Common myeloid progenitor, CD34-positive (primary cell): ENCODE measurements at regions not wholly inside any gene's neighbourhood (a gene's known extent, or its start where the extent isn't known, plus 50 kb on each side); places are given as distances from the start of the nearest gene placed in this dataset.

Experiments used
- CTCF ChIA-PET: fragments of 350-600 bp; sonication (Branson Sonifier 250); formaldehyde crosslinking; loops from one replicate; lab custom pipeline; 2021; ENCODE audit warnings: antibody characterized with exemption; lab: Charles Lee
- POLR2A ChIA-PET: fragments of 350-600 bp; sonication (Branson Sonifier 250); formaldehyde crosslinking; loops from one replicate; lab custom pipeline; 2021; ENCODE audit warnings: antibody characterized with exemption; lab: Charles Lee
- DNase-seq, 3 donors: peaks; one replicate each; pipeline versions ENCODE4 v3.0.0 to v3.0.0-alpha.2; 2013
- H3K27ac ChIP-seq, 2 experiments: 1 replicate in 1 of 2; 2 replicates in 1 of 2; pipeline ENCODE4 v1.7.0; 2013; ENCODE audit warnings: inconsistent platforms in 2 of 2, low read length in 2 of 2, mild to moderate bottlenecking in 2 of 2, low read depth in 1 of 2, moderate library complexity in 1 of 2; ENCODE audit not compliant: severe bottlenecking in 2 of 2, insufficient read depth in 1 of 2, poor library complexity in 1 of 2
- H3K27me3 ChIP-seq, 5 experiments: replicated peaks in 2 of 5; 1 replicate in 3 of 5; 2 replicates in 2 of 5; pipeline versions ENCODE4 v1.6.1 to v1.7.0; 2013; ENCODE audit warnings: low read length in 4 of 5, mild to moderate bottlenecking in 2 of 5, moderate library complexity in 2 of 5, inconsistent platforms in 1 of 5; ENCODE audit not compliant: insufficient read depth in 5 of 5, control insufficient read depth in 4 of 5
- H3K36me3 ChIP-seq, 4 experiments: 1 replicate in 2 of 4; 2 replicates in 2 of 4; pipeline versions ENCODE4 v1.6.1 to v1.7.0; 2013; ENCODE audit warnings: low read length in 3 of 4, control low read depth in 1 of 4, mild to moderate bottlenecking in 1 of 4; ENCODE audit not compliant: control insufficient read depth in 4 of 4, insufficient read depth in 4 of 4
- H3K4me1 ChIP-seq, 4 experiments: 1 replicate in 3 of 4; 2 replicates in 1 of 4; pipeline versions ENCODE4 v1.6.1 to v1.7.1; 2013; ENCODE audit warnings: low read length in 3 of 4, mild to moderate bottlenecking in 3 of 4, control low read depth in 1 of 4, inconsistent platforms in 1 of 4, moderate library complexity in 1 of 4; ENCODE audit not compliant: control insufficient read depth in 4 of 4, insufficient read depth in 4 of 4; ENCODE audit errors: control extremely low read depth in 1 of 4
- H3K4me3 ChIP-seq, 7 experiments: 1 replicate in 4 of 7; 2 replicates in 3 of 7; pipeline versions ENCODE4 v1.5.1 to v1.7.0; 2013; ENCODE audit warnings: mild to moderate bottlenecking in 7 of 7, low read length in 6 of 7, moderate library complexity in 6 of 7, inconsistent platforms in 2 of 7, low read depth in 2 of 7, control low read depth in 1 of 7; ENCODE audit not compliant: insufficient read depth in 4 of 7, control insufficient read depth in 1 of 7; ENCODE audit errors: extremely low read depth in 1 of 7
- H3K9me3 ChIP-seq, 5 experiments: 1 replicate in 4 of 5; 2 replicates in 1 of 5; pipeline versions ENCODE4 v1.6.1 to v1.7.1; 2013; ENCODE audit warnings: low read length in 4 of 5, mild to moderate bottlenecking in 2 of 5, inconsistent platforms in 1 of 5, low read depth in 1 of 5, moderate library complexity in 1 of 5; ENCODE audit not compliant: control insufficient read depth in 4 of 5, insufficient read depth in 2 of 5; ENCODE audit errors: control extremely low read depth in 1 of 5
- WGBS: methylation state at CpG from one replicate; pipeline ENCODE4 v1.1.5; 2013; ENCODE audit not compliant: insufficient coverage; 5-methylcytosine and 5-hydroxymethylcytosine counted together

DNA sequence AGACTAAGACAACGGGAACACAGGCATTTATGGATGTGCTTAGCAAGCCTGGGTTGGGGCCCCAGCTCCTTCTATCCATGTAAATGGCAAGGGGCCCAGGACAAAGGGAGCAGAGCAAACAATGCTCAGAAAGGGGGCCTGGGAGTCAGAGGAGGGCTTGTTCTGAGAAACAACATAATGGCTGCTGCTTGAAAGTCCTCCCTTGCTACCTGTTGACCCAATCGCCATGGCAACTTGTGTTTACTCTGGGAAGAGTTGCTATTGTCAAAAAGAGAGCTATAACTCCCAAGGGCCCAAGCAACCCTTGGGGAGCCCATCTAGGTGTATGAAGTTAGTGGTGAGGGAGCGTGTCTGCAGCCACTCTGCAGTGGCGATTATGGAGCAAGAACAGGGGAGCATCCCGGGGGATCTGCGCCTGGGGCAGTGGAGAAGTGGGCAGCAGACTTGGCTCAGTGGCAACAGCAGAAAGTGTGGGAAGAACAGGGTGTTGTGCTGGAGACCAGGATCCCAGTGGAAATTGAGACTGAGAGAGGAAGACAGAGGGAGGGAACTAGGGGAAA, 118.7 kb upstream of the NLRP1 start:
- ChIA-PET POLR2A (no interaction called here), CTCF (interaction anchor here (6.2 kb wide), 1 partner anchor 110 kb away, joined by 52 read pairs; no protein-coding TSS in a partner anchor)
- peaks cover 0 to 40% (median 5%) of the 10 kb centered on the region in 5 experiments for H3K27me3 ChIP-seq

DNA sequence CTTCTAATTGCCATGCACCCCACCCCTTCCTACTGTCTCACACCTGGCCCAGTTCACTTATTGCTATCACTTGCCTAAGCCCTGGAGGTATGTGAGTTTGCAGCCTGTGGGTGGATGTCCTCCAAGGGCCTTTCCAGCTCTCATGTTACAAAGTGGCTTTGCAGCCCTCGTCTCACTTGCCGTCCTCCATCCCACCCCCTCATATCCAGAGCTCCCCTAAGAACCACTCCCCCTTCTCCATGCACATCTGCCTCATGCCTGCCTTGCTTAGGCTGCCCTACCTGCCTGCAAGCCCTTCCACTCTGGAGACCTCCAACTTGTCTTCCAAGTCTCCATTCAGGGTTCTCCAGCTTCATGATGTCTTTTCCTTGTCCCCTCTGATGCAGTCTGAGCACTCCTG, 119.4 kb upstream of the NLRP1 start:
- H3K36me3 ChIP-seq = no peaks in the 10 kb centered on the region
- H3K27me3 ChIP-seq = peaks cover 0 to 33% (median 5%) of the 10 kb centered on the region in 5 experiments
- no peaks in the 10 kb centered on the region for H3K4me1 ChIP-seq
- peaks cover 0 to 14% (median 0%) of the 10 kb centered on the region in 5 experiments for H3K9me3 ChIP-seq
- H3K4me3 ChIP-seq = no peak overlapping the region
- H3K27ac ChIP-seq = no peak overlapping the region
- 43% methylated on average over 2 of the region's 2 CpGs for WGBS
- ChIA-PET POLR2A (no interaction called here), CTCF (interaction anchor here (6.2 kb wide), 1 partner anchor 111 kb away, joined by 52 read pairs; no protein-coding TSS in a partner anchor)
- no peak for DNase-seq

More for the DNA sequence above, 118.7 kb upstream of the NLRP1 start:
- H3K36me3 ChIP-seq = no peaks in the 10 kb centered on the region
- no peak overlapping the region for H3K27ac ChIP-seq
- H3K9me3 ChIP-seq = peaks cover 0 to 13% (median 0%) of the 10 kb centered on the region in 5 experiments
- WGBS = 95% methylated on average over 6 of the region's 6 CpGs
- H3K4me1 ChIP-seq = no peaks in the 10 kb centered on the region
- H3K4me3 ChIP-seq = no peak overlapping the region
- peak in 1 of 3 donors; percentile 7 for DNase-seq

DNA sequence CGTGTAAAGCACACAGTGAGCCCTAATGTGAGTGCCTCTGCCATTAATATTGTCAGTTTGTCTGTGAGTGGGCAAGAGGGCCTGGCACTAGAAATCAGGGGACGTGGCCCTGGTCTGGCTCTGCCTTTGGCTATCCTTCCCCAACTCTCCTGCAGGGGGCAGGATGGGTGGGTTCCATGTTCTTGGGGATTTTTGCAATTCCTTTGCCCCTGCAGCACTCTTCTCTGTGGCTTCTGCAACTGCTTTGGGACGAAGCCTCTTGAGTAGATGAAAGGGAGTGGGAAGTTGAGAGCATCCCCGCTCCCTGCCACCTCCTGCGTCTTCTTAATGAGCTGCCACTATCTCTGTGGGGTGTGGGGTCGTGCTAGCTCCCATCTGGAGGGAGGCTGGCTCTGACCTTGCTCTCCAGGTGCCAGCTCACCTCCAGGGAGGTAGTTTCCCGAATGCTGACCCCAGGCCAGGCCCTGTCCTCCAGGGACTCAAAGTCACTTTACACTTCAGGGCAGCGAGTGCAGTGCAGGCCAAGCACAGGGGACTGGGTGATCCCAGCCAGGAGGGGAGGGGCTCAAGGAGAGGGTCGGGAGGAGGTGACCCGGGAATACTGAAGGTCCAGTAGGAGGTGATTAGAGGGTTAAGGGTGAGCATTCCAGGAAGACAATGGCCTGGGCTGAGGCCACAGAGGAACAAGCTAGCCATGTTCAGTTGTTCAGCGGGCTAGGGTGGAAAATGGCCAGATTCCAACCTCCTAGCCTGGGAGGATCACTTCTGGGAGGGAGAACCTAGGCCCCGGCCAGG, 121.0 kb upstream of the NLRP1 start:
- H3K36me3 ChIP-seq = no peaks in the 10 kb centered on the region
- H3K4me1 ChIP-seq = no peaks in the 10 kb centered on the region
- peak in 2 of 3 donors; percentile 1 to 11 for DNase-seq
- no peak overlapping the region for H3K4me3 ChIP-seq
- H3K9me3 ChIP-seq = peaks cover 0 to 10% (median 0%) of the 10 kb centered on the region in 5 experiments
- ChIA-PET POLR2A (no interaction called here), CTCF (interaction anchor here (0.6 to 6.2 kb wide), 9 partner anchors 8 to 731 kb away, joined by 3 to 52 read pairs (median 8); partner anchors contain the start of gene NLRP1)
- peaks cover 0 to 17% (median 7%) of the 10 kb centered on the region in 5 experiments for H3K27me3 ChIP-seq
- H3K27ac ChIP-seq = no peak overlapping the region
- 72% methylated on average over 7 of the region's 12 CpGs for WGBS

DNA sequence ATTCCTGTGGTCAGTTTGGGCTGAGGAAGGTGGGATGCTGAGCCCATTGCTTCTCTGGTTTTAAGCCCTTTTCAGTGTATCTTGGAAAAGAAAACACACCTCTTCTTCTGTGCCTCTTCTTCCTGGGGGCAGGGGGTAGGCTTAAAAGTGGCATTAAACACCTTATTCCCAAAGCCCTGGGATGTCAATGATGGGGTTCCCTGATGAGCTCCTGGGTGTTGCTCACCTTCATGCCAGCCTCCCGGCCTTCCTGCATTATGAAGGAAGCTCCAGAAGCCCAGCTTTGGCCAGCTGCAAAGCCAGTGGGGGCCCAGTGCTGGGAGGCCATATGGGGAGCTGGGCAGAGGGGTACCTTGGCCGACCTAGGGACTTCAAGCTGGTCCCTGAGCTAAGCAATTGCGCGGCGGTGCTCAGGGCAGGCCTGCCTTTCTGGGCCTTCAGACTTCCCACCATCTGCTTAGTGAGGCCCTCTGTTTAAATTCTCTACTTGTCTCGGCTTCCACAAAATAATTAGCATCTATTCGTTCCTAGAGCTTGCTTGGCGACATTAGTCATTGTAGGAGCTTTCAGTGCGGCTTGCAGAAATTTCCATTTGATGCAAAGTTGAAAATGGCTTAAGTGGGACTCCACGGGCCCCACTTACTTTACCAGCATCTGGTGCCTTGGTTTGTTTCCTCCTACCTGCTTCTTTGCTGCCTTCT, 121.7 kb upstream of the NLRP1 start:
- no peaks in the 10 kb centered on the region for H3K4me1 ChIP-seq
- H3K36me3 ChIP-seq = no peaks in the 10 kb centered on the region
- H3K27ac ChIP-seq = no peak overlapping the region
- ChIA-PET POLR2A (no interaction called here), CTCF (interaction anchor here (0.6 to 6.2 kb wide), 12 partner anchors 9 to 730 kb away, joined by 3 to 52 read pairs (median 6); partner anchors contain the start of gene NLRP1)
- DNase-seq = no peak
- no peak overlapping the region for H3K4me3 ChIP-seq
- H3K9me3 ChIP-seq = peaks cover 0 to 10% (median 0%) of the 10 kb centered on the region in 5 experiments
- 98% methylated on average over 10 of the region's 10 CpGs for WGBS
- H3K27me3 ChIP-seq = peaks cover 1 to 14% (median 4%) of the 10 kb centered on the region in 5 experiments

DNA sequence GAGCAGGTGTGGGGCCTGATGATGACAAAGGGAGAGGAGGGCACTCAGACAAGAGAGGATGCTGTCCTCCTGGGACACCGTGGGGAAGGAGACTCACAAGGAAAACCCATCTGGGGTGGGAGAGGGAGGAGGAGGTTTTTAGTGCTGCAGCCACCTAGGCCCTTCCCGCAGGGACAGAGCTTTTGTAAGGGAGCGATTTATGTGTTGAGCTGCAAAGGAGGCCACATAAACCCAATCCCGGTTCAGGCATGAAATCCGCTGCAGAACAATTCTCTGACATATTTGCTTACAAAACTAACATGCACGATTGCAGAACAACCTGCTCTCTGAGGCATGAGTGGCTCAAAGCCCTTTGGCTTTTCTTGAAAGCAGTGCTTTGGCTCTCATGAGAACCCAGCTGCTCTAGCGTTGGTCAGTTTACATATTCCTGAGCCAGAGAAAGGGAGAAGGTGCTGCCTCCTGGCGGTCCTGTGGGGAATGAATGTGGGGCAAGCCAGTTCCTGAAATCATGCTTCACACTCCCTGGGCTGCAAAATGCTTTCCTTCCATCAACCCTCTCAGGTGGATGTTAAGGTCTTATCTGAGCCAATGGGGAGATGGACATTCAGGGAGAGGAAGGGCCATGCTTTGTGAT, 122.4 kb upstream of the NLRP1 start:
- POLR2A ChIA-PET = no interaction called here
- CTCF ChIA-PET = interaction anchor here (0.6 to 6.2 kb wide), 10 partner anchors 10 to 730 kb away, joined by 3 to 52 read pairs (median 8); partner anchors contain the start of gene NLRP1
- Histone ChIP-seq H3K4me1 (no peaks in the 10 kb centered on the region), H3K4me3 (no peak overlapping the region), H3K9me3 (peaks cover 0 to 10% (median 0%) of the 10 kb centered on the region in 5 experiments), H3K27ac (no peak overlapping the region), H3K36me3 (no peaks in the 10 kb centered on the region), H3K27me3 (peaks cover 2 to 17% (median 3%) of the 10 kb centered on the region in 5 experiments)
- 36% methylated on average over 5 of the region's 8 CpGs for WGBS
- peak; percentile 44 to 75 (median 65) for DNase-seq

DNA sequence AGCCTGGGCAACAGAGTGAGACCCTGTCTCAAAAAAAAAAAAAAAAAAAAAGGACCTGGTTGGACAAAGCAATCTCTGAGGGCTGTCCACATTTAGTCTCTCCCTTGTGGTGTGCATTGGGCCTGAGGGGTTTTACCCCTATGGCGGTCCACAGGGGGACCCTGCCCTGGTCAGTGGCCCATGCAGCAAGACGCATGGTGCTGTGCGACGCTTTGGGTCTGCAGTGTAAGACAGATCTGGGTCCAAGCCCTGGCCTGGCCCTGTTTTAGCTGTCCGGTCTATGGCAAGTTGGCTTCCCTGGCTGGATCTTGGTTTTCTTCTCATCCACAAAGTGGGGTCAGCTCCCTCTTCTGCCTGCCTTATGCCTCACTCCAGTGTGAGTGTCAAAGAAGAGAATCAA, 123.2 kb upstream of the NLRP1 start:
- Histone ChIP-seq H3K36me3 (no peaks in the 10 kb centered on the region), H3K27ac (no peak overlapping the region), H3K27me3 (peaks cover 2 to 21% (median 4%) of the 10 kb centered on the region in 5 experiments), H3K9me3 (peaks cover 0 to 8% (median 0%) of the 10 kb centered on the region in 5 experiments), H3K4me1 (no peaks in the 10 kb centered on the region), H3K4me3 (no peak overlapping the region)
- 95% methylated on average over 5 of the region's 5 CpGs for WGBS
- no peak for DNase-seq
- CTCF ChIA-PET = interaction anchor here (1.0 to 6.2 kb wide), 7 partner anchors 10 to 123 kb away, joined by 3 to 52 read pairs (median 15); partner anchors contain the start of gene NLRP1
- POLR2A ChIA-PET = no interaction called here
